ENCODE measurements at regions not wholly inside any gene's neighbourhood (a gene's known extent, or its start where the extent isn't known, plus 50 kb on each side); places are given as distances from the start of the nearest gene placed in this dataset.
"Not testable (repeated sequence)": the region's sequence is repeated elsewhere in the genome, so short reads cannot be mapped to it uniquely, and the experiment has no call there.

DNA sequence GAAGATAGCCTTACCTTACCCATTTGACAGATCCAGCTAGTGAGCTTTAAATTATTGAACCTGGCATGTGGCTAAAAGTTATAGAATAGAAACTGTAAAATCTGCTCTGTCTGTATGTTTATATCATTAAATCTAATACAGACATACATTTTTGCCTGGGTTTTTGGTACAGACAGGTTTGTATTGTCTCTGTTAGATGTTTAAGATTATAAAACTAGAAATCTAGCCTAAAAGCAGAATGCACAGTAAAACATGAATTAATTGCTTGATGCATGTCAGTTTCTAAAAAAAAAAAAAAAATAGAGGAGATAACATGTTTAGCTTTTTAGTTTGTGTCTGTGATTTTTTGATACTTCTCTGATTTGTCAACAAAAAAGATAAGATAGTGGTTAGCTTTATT lies 477.6 kb upstream of the LRRC7 start:
- FAIRE-seq, result no peak

DNA sequence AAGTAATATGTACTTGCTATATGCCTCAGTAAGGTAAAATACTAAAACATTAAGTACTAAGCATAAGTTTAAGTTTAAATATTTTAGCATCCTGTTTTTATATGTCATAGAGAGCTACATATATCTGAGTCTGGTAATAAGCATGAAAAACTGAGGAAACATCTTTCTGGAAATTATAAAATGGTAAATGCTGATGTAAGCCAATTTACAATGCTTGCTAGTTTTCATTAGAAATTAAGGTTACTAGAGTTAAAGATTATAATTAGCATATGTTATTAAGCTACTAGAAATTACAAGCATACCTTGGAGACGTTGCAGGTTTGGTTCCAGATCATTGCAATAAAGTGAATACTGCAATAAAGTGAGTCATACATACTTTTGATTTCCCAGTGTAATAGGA lies 477.0 kb upstream of the LRRC7 start:
- FAIRE-seq, result no peak

DNA sequence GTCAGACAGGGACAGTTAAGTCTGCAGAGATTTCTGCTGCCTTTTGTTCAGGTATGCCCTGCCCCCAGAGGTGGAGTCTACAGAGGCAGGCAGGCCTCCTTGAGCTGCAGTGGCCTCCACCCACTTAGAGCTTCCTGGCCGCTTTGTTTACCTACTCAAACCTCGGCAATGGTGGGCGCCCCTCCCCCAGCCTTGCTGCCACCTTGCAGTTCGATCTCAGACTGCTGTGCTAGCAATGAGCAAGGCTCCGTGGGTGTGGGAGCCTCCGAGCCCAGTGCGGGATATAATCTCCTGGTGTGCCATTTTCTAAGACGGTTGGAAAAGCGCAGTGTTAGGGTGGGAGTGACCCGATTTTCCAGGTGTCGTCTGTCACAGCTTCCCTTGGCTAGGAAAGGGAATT lies 465.7 kb upstream of the LRRC7 start:
- not testable (repeated sequence) for FAIRE-seq

DNA sequence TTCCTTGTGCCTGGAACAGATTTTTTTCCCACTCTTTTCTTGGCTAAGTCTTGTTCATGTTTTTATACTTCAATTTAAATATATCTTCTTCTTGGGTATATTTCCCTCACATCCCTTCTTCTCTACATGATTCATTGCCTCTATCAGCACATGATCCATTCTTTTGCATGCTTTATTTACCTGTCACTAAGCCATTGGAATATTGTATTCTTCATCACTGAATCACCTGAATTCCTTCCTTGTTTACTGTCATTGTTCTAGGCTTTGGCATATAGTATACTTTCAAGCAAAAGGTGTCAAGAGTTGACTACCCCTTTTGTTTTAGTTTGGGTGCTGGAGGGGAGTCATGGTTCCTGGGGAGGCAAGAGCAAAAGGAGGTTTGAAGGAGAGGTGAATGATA lies 464.5 kb upstream of the LRRC7 start:
- no peak for FAIRE-seq

DNA sequence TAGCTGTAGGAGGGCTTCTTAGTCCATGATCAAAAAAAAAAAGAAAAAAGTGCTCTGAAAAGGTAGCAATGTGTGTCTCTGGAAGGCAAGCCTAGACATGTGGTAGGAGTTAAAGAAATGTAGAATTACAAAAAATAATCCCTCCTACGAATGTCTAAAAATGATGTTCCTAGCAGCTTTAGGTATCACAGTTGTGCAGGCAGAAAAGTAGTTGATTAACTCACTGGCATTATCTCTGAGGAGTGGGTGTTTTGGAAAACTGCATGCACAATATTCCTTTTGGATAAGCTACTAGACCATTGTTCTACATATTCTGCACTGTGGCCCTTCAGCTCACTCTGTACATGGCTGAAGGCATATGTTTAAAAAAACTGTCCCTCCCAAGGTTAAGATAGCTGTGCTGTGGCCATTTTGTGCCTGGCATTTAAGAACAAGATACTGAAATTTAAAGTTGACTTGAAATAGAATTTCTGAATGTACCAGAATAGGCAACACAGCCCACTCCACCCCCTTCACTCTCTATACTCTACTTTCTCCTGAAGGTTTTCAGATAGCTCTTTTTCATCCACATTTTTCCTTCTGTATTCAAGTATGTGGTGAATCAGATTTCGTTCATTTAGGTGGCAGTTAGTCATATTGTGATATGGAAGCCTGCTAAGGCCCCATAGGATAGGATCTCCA lies 463.9 kb upstream of the LRRC7 start:
- FAIRE-seq, result no peak

DNA sequence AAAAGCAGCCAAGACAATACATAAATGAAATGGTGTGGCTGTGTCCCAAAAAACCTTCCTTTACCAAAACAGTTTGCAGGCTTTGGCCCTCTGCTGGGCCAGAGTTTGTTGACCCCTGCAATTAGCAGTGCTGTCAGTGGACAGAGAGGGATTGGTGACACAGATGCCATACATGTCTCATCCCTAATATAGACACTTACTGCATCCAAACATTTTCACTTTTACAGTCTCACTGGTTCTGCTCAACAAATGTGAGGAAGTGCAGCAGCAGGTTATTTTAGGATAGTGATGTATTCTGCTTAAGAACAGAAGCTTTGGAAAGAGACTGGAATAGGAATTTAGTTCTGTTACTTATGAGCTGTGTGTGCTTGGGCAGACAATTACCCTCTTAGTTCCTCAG lies 462.8 kb upstream of the LRRC7 start:
- no peak for FAIRE-seq

DNA sequence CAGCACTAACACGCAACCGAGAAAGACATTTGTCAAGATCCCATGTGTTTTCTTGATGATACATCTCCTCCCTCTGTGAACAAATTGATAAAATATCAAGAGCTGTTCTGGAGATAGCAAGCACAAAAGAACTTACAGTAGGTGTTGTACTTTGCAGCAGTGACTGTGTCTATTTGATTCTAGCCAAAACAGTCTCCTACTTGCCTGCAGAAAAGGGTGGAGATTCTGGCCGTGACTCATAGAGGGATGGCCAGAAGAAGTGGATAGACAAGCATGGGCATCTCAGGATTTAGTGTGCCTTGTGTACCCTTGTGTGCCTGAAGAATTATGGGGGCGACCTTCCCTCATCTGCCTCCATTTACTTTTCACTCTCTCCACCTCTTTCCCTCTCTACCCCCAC lies 458.4 kb upstream of the LRRC7 start:
- FAIRE-seq, result no peak

DNA sequence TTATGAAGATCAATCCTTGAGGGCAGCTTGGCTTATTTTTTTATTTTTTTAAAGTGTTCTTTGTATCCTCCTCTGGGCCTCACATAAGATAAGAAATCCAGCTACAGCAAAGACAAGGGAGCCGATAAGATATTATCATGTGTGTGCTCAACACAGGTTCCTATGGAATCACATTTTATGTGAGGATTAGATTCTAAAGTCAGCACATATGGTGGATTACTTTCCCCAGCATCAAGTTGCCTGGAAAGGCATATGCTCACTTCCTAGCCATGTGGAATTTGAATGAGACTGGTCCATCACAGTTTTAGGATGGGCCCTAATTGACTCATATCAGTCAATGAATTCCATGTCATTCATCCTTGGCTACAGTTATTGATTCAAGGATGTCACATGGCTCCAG lies 456.9 kb upstream of the LRRC7 start:
- FAIRE-seq, result no peak

DNA sequence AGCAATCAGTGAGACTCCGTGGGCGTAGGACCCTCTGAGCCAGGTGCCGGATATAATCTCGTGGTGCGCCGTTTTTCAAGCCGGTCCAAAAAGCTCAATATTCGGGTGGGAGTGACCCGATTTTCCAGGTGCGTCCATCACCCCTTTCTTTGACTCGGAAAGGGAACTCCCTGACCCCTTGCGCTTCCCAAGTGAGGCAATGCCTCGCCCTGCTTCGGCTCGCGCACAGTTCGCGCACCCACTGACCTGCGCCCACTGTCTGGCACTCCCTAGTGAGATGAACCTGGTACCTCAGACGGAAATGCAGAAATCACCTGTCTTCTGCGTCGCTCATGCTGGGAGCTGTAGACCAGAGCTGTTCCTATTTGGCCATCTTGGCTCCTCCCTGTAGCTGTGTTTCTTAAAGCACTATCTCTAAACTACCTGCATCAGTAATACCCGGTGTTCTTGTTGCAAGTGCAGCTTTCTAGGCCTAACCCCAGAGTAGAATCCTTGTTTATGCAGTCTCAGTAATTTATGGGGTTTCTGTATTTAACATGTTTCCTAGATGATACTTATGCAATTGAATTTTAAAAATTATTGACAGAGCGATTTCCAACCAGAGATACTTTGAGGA lies 447.5 kb upstream of the LRRC7 start:
- not testable (repeated sequence) for FAIRE-seq

DNA sequence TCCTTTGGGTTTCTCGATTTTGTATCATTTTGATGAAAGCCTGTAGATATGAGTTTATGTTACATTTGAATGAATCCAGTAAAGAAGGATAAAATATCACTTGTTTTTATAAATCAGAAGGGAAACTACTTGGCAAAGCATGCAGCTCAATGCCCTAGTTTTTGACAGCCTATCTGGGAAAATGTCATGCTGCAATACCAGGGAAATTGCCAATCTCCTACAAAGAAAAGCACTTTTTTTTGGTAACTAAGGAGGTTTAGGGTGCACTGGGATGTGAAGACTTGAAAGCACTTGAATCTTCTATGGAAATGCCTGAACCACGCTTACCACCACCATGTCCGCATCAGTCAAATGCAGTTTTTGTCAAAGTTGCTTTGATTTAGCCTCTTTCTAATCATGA lies 446.9 kb upstream of the LRRC7 start:
- FAIRE-seq, result no peak

DNA sequence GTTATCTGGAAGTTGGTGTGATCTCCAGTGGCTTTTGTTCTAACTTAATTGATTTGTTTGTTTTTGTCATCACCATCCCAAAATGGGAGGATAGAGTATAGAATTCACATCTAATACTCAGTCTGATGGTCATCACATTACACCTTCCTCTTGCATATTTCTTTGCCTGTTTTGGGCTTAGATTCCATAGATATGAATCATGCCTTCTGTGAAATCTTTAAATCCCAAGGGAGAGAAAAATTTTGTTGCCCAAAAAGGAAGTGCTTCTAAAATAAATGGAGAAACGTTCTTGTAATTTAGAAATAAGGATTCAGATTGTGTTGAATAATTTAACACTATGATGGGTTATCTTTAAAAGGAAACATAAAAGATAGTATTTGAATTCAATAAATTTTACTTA lies 446.0 kb upstream of the LRRC7 start:
- FAIRE-seq, result no peak

DNA sequence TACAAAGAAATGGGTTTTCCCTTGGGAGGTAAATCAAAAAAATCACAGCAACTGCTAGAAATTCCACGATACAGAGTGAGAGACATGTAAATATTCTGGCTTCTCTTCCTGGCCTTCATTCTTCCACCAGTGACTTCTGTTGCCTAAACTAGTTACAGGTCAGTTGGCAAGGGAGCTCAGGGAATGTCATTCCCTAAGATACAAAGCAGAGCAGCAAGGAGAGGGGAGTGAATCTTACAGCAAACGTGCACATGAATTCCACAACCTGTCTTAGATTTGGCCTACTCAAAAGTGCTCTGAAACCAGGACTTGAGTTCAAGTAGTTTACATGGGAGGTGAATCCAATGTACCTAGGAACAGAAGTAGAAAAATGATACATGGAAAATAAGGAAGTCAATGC lies 445.3 kb upstream of the LRRC7 start:
- FAIRE-seq, result no peak

DNA sequence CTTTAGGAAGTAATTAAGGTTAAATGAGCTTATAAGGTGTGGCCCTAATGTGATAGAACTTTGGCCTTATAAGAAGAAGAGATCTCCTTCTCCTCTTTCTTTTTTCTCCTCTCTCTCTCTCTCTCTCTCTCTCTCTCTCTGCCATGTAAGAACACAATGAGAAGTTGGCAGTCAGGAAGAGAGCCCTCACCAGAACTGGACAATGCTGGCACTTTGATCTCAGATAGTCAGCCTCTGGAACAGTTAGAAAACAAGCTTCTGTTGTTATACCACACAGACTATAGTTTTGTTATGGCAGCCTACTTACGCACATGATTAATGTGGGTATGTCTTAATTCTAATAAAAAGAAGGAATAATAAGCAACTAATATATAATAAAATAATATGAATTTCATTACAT lies 444.2 kb upstream of the LRRC7 start:
- FAIRE-seq, result no peak

DNA sequence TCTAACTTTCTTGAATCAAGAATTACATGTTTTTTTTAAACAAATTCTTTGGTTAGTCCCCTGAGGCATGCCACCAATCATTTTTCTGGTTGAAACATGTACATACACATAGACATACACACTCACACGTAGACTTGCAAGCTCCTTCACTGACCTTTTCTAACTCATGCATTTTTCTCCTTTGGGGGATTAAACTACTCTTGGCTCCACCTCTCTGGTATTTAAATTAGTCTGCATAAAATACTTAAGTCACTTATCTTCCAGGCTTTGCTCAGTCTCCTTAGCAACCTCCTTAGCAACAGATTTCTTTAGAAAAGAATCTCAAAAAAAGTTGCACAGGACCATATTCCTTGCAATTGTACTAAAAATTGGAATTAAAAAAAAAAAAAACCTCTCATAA lies 440.9 kb upstream of the LRRC7 start:
- no peak for FAIRE-seq

DNA sequence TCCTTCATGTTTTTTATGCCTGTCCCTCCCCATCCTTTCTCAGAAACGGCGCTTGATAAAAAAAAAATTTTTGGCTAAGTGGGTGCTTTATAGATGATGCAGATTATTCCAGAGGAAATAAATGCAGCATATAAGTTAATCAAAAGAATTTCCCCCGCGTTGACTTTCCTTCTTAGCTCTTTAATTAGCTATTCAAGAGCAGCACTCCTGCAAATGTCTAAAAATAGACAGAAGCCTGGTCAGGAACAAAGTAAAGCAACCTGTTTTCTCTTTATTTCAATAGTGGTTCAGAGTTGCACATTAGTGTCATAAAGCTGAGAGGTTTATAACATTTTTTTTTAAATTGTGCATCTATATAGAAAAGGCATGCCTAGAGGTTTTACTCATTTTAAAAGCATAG lies 439.5 kb upstream of the LRRC7 start:
- FAIRE-seq, result no peak

DNA sequence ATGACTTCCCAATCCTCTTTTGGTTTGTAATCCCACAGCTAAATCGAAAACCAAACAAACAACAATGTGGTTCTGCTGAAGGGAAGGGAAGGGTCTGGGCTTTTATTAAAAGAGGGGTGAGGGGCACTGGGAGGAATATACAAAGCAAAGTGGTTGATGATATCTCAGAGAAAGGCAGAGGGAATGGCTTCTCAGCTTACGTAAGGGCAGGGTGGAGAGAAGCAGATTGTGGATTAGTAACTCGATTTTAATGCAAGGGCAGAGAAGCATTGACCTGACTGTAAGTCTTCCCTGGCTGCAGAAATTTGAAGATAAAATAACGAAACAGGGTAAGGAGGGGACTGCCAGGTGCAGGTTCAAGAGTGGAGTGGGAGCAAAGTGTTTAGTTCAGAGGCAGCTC lies 438.2 kb upstream of the LRRC7 start:
- FAIRE-seq, result no peak

DNA sequence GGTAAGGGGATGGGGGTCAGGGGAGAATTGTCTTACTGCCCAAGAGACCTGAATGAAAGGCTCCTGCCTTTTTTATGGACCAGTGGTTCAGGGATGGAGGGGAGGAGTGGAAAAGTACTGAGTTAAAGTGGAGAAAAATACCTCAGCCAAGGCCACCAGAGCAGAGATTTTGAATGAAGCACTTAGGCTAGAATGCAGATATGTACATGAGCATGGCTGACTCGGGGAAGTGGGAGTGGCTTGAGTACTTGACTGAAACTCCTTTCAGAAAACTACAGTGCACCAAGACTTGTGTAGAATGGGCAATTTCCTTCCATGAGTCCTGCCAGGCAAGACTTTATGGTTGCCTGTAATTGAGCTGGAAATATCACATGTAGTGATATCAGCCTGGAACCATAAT lies 429.6 kb upstream of the LRRC7 start:
- no peak for FAIRE-seq

DNA sequence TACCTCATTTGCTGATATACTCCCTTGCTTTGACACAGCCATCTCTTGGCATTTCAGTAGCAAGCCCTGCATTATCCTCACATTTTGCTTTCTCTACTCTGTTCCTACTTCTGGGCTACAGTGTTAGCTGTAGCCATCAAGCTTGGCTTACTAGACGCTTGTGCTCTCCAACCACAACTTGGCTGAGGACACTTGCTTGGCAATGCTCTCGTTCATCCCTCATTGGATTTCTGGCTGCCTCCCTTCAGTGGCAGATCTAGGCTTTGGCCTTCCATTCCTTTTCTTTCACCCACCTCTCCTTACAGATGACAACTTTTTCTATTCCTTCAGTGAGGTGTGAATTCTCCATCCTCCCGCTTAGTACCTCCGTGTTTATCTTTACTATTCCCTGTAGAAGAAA lies 428.7 kb upstream of the LRRC7 start:
- no peak for FAIRE-seq

DNA sequence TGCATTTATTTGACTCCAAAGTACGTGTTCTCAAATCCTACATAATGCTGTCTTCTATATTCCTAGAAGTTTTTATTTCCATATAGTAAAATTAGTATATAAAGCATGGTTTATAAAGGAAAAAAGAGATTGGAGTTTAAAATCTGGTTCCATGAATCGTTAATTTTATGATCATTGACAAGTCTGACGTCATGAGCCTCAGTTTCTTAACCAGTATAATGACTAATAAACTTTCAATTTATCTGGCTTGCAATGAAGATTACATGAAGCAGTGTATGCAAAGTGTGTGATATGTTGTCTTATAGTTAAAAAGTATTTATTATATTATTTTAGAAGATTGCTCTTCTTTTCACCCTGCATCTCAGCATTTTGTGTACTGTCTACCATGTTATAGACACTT lies 421.4 kb upstream of the LRRC7 start:
- no peak for FAIRE-seq

DNA sequence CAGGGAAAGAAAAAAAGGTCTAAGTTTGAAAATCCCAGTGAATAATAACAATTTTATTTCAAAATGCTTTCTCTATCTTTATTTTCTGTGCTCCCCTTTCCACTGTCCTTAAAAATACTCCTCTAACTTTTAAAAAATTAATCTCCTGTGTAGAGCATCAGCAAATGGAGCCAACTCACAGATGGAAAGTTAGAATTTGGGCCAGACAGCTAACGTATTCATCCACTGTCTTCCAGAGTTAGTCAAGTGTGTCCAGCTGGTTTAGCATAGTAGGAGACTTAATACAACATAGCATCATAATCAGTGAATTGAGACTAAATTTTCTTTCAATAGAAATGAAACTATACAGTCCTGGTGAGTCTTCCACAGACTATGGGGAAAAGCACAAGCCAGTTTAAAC lies 419.0 kb upstream of the LRRC7 start:
- no peak for FAIRE-seq

DNA sequence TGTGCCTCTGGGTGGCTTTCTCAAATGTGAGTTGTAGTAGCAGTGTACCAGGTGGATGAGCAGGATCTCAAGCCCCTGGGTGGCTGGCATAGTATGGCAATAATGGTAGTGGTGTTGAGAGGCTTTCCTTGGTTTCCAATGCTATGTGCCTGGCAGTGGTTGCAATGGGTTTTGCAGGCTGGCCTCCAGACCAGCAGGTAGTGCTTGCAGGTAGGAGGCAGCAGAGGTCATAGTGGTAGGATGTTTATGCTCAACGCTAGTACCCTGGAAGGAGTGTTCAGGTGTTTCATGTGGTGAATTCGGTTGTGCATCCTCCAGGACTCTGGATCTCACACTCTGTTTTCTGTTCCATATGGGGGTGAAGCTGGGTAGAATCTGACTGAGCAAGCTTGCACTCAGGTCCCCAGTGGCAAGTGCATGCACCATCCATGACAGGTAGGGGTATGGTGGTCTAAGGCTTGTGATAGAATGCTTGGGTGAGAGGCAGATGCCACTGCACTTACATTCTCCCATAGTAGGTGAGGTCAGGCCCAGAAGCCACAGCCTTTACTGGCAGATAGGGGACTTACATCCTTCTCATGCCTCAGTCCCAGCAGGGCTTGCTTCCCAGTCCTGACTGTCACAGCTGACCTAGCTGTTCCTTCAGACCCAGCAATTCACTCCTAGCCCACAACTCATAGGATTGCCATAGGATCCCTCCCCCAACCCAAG lies 410.5 kb upstream of the LRRC7 start:
- no peak for FAIRE-seq

DNA sequence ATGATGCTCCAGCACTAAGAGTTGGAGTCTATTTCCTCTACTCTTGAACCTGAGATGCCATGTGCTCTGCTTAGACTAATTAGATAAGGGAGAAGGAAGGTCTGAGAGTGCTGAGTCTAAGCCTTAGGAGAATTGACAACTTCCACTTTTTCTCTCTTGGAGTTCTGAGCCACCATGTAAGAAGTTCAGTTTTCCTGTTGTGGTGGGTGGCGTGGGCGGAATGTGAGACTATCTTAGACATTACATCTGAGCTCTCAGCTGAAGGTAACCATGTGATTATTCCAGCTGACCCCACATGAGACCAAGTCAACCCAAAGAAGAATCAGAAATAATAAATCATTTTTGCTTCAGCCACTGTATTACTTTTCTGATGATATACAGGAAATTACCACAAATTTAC lies 404.5 kb upstream of the LRRC7 start:
- FAIRE-seq, result no peak

DNA sequence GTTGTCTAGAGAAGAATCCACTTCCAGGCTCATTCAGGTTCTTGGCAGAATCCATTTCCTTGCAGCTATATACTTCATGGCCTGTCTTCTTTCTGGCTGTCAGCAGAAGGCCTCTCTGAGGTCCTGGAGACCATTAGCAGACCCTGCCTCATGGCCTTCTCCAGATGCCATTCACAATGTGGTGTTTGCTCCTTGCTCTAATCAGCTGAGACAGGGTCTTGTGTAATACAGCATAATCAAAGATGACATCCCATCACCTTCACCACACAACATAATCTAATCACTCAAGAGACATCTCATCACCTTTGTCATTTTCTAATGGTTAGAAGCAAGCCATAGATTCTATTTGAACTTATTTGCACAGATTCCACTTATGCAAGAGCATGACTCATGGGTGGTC lies 403.9 kb upstream of the LRRC7 start:
- no peak for FAIRE-seq

DNA sequence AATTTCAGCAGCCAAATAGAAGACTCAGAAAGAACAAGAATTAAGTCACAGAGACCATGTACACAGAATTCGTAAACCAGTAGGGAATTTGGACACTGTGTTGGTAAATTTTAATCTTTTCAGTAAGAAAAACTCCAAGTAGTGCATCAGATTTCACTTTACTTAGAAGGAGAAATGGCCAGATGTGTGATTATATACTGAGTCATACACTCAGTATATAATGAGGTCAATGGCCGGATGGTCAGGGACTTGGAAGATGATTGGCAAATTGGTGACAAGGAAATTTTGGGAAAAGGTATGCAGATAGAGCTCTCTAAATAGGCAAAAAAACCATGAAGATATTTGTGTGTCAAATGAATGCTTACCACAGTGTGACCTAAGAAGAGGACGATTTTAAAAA lies 399.8 kb upstream of the LRRC7 start:
- no peak for FAIRE-seq

DNA sequence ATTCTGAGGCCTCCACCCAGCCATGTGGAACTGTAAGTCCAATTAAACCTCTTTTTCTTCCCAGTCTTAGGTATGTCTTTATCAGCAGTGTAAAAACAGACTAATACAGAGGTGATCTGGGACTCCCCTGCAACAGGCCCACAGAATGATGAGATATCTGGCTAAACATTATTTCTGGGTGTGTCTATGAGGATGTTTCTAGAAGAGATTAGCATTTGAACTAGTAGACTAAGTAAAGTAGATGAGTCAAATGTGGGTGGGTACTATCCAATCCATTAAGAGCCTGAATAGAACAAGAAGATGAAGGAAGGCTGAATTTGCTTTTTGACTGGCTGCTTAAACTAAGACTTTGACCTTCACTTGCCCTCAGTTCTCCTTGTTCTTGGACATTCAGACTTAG lies 396.5 kb upstream of the LRRC7 start:
- FAIRE-seq, result no peak
